Bone marrow (tissue), 2 donors: ENCODE measurements at regions not wholly inside any gene's neighbourhood (a gene's known extent, or its start where the extent isn't known, plus 50 kb on each side); places are given as distances from the start of the nearest gene placed in this dataset.

Source experiments
- DNase-seq, 2 donors: peaks; one replicate each; lab custom pipeline; 2025; lab: John Stamatoyannopoulos, UW

GRCh38 chr6:24987446-24988115, 51.8 kb upstream of the RIPOR2 start:
- DNase-seq = peak in 1 of 2 donors; percentile 67

DNA sequence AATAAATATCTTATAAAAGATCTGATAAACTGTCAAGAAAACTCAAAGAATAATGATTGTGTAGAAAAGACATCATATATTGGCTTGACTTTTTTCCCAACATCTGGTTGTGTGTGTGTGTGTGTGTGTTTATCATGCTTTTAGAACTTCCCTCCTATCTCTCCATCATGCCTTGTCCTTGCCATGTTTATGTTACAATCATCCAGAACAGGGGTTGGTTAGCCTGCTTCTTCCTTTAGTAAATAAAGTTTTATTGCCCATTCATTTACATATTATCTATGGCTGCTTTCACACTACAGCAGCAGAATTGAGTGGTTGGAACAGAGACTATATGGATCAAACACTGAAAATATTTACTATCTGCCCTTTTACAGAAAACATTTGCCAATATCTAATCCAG, 52.8 kb upstream of the RIPOR2 start:
- DNase-seq = no peak

DNA sequence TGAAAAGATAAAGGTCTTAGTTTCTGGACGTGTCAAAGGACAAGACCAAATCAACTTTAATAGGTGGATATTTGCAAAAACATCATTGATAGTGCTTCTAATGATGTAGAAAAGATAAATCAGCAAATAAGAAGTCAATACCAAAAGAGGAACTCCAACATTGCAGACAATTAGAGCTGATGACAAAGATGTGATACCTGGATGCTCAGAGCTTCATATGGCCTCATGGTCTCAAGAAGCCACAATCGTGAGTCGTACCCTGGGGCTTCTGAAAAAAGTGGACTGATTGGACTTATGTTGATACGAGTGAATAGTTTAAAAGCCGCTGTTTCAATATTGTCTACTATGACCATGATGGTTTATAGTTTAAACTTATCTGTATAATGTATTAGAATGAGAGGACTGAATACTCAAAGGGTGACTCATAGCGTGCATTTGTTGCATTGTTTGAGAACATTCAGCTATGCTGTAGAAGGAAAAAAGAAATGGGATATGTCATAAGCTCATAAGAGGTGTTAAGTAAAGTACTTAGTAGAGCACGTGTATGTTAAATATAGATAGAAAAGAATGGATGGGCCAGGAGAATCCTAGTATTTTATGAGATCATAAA, 54.6 kb upstream of the RIPOR2 start:
- DNase-seq = no peak

DNA sequence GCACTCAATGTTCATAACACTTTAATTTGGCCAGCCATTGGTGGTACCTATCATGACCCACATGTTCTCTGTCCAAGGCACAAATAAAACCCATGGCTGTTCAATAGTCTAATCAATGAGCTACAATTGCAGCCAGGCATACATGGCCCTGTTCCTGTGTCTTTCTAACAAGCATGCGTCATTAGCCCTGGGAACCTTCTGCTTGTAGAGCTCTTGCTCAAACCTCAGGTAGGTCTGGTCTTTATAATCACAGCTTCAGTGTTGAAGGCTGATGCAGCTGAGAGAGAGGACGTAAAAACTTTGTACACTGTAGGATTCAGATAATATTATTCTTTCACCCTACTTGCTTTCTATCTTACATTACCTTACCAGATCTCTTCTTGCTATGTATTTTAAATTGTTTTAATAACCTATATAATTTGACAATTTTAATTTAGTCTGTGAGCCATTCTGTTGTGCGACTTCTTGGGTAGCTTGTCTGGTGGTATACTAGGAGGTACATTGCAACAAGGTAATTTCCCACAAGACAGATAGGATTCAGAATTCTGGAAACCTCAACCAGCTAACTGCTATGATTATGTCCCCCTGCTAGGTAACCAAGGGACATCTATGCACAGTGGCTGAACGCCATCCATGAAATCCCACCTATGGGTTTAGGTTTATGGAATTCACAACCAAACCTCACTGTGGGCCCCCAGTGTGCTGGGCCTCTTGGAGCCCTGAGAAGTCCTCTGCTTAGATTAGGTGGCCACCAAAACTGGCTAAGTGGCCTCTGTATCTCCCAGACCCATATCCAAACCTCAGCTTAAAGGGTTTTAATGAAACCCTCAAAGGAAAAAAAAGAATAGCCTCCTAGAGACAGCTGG, 55.4 kb upstream of the RIPOR2 start:
- DNase-seq = no peak

DNA sequence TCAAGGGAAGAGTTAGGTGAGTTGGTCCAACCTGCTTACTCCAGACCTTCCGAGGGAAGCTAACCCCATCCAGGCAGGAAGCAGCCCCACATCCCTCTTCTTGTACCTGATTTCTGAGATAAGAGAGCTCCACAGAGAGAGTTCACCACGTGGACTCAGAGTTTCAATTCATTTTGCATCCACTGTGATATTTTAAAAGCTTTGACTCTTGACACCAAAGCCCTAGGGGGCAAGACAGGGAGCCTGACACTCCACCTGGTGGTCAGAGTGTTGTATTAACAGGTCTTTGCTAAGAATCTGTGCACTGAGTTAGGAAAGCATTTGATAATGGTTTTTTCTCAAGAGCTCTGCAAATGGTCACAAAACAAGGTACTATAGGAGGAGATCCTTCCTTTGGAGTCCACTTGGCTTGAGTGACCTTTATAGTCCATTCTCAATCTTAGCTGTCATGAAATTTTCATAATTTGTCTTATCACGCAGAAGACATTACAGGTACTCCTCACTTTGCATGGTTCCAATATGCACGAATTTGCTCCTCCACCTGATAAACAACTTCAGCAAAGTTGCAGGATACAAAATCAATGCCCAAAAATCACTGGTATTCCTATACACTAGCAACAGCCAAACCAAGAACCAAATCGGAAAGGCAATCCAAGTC, 56.2 kb upstream of the RIPOR2 start:
- peak; percentile 12 to 62 for DNase-seq

GRCh38 chr6:24994812-24995211, 59.1 kb upstream of the RIPOR2 start:
- no peak for DNase-seq

- no peak for DNase-seq
These were observed 59.5 kb upstream of the RIPOR2 start for GRCh38 chr6:24995270-24995669.

DNA sequence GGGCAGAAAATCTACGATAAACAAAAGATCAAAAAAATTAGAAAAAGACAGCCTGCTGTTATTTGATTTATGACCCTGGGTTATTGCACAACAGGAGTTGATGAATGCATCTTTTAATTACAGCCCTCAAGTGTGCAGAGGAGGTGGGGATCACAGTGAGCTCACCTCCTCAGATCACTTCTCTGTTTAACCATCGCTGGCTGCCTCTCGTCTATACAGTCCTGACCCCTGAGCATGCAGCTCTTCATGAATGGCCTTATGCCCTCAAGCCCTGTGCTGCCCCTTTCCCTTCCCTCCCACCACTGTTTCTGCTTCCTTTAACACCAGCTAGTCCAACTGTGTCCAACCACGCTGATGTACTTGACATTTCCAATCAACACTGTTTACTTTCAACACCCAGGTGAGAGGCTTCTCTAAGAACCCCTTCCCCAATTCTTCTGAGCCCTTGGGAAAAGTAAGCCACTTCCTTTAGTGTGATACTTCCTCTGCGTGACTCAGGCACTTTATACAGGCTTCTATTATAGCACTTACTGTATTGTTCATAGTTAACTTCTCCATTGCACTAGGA, 60.6 kb upstream of the RIPOR2 start:
- DNase-seq = peak; percentile 22 to 65

DNA sequence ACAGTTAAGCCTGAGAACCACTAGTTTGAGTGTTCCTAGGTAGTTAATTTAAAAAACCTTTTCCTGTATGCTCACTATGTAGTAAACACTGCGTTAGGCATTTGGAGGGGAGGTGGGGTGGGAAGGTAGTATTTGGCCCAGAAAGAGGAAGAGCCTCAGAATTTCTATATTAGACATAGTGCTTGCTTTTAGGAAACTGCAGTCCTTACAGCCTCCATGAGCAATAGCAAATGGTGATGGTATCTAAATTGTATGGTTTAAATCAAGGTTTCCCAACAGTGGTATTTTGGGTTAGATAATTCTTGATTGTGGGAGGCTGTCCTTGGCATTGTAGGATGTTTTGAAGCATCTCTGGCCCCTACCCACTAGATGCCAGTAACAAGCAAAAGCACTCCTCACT, 61.5 kb upstream of the RIPOR2 start:
- DNase-seq = peak in 1 of 2 donors; percentile 13

- DNase-seq = no peak
These were observed 62.1 kb upstream of the RIPOR2 start for GRCh38 chr6:24997905-24998304.

DNA sequence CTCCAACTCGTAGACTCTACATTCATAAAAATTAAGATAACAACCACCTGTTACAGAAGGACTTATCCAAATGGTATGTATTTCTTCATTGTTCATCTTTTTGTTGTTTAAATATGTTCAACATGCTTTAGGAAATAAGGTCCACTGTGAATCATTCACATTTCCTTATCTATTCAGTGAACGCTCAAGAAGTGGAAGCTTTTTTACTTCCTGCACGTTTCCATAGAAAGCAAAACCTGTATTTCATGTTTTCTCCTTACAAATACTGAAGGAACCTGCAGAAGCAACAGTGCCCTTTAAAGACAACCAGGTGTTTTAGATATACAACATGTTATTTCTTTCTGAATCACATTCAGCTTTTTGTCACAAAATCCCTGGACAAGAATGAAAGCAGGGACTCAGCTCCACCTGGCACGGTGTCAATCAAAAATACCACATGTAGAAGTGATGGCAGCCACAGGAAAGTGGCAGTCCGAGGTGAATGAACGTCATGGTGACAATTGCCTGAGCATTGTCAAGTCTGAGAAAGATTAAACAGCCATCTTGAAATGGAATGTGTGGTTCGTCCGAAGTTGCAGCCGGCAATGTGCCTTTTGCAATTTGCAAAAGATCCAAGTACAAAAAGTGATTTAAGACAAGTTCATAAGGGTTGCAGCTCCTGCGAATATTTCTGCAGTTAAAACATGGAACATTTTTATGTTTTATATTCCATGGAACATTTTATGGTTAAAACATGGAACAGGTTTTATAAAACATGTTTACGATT, 66.7 kb upstream of the RIPOR2 start:
- no peak for DNase-seq

GRCh38 chr6:25004357-25004756, 68.6 kb upstream of the RIPOR2 start:
- DNase-seq = no peak

DNA sequence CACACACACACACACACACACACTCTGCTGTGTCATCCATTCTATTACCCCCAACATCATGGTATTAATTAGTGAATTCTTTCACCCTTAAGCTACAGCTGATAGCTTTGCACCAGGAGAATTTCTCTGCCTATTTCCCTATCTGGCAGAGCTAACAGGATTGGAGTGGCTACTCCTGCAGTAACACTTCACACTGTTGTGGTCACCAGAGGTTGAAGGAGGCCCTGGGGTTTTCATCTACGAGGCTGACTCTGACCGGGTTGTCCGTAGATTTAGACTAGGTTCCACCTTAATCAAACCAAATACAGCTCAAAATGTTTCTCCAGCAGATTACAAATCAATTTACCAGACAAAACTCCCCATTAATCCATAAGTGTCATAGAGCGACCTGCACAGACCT, 69.2 kb upstream of the RIPOR2 start:
- no peak for DNase-seq

- DNase-seq = no peak
These were observed 70.3 kb upstream of the RIPOR2 start for GRCh38 chr6:25006075-25006474.

GRCh38 chr6:25006565-25007001, 70.8 kb upstream of the RIPOR2 start:
- DNase-seq = peak; percentile 43 to 82

DNA sequence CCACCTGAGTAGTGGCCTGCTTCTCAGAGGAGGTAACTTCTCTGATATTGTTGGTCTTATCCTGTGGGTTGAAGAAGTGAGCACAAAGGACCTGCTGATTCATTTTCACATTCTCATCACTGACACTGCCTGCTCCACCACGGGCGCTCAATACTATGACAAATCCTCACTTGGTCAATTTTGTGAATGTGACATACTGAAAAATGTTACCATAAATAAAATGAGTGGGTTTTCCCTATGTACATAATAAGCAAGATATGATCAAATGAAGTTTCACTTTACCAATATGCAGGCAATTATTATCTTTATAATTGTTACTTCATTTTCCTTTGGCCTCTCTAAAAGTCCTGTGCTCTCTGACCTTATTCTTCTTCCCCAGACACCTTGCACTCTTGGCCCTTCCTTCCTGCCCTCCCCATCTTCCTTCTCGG, 71.5 kb upstream of the RIPOR2 start:
- DNase-seq = peak in 1 of 2 donors; percentile 34

- DNase-seq = no peak
These were observed 73.1 kb upstream of the RIPOR2 start for GRCh38 chr6:25008707-25009392.

DNA sequence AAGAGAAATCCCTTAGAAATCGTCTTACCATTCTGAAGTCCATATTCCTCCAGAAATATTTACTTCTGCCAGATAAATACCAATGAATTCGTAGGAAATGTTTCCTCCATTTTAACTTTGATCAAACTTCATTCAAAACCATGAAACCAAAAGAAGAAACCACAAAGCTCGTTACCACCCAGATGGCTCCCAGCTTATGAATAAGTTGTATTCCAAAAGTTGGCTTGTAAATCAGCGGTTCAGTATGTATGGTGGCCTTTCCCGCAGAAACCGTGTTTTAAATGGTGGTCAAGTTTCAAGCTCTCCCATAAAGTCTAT, 73.6 kb upstream of the RIPOR2 start:
- no peak for DNase-seq

- no peak for DNase-seq
These were observed 74.4 kb upstream of the RIPOR2 start for GRCh38 chr6:25010176-25010575.

GRCh38 chr6:25010902-25011625, 75.3 kb upstream of the RIPOR2 start:
- no peak for DNase-seq
